ENCODE measurements at regions not wholly inside any gene's neighbourhood (a gene's known extent, or its start where the extent isn't known, plus 50 kb on each side); places are given as distances from the start of the nearest gene placed in this dataset.
"Not testable (repeated sequence)": the region's sequence is repeated elsewhere in the genome, so short reads cannot be mapped to it uniquely, and the experiment has no call there.

- DNase-seq (ENCODE audit: low spot score), result no peak
Observed at GRCh38 chr18:78875016-78875777, 104.4 kb upstream of the SALL3 start.

GRCh38 chr18:78875778-78876650 lies 103.6 kb upstream of the SALL3 start:
- no peak for DNase-seq (ENCODE audit: low spot score)
- H3K4me3 Mint-ChIP-seq (ENCODE audit: low read depth), result no peak overlapping the region
- H3K36me3 Mint-ChIP-seq (ENCODE audit: low read depth), result no peaks in the 10 kb centered on the region
- H3K9me3 Mint-ChIP-seq, result no peaks in the 10 kb centered on the region
- H3K4me1 Mint-ChIP-seq (ENCODE audit: low read depth), result no peaks in the 10 kb centered on the region
- H3K27me3 Mint-ChIP-seq (ENCODE audit: low read depth), result peaks cover 1% of the 10 kb centered on the region
- H3K27ac Mint-ChIP-seq, result no peak overlapping the region
- intact Hi-C loops (cut with micrococcal nuclease), result loop anchor here (5.0 kb wide), 2 partner anchors 111 to 371 kb away; no protein-coding TSS in a partner anchor

More at GRCh38 chr18:78875016-78875777, 104.4 kb upstream of the SALL3 start:
- H3K27me3 Mint-ChIP-seq (ENCODE audit: low read depth), result peaks cover 1% of the 10 kb centered on the region
- intact Hi-C loops (cut with micrococcal nuclease), result loop anchor here (5.0 kb wide), 2 partner anchors 112 to 372 kb away; no protein-coding TSS in a partner anchor
- no peak overlapping the region for H3K4me3 Mint-ChIP-seq (ENCODE audit: low read depth)
- no peaks in the 10 kb centered on the region for H3K9me3 Mint-ChIP-seq
- no peak overlapping the region for H3K27ac Mint-ChIP-seq
- H3K4me1 Mint-ChIP-seq (ENCODE audit: low read depth), result no peaks in the 10 kb centered on the region
- no peaks in the 10 kb centered on the region for H3K36me3 Mint-ChIP-seq (ENCODE audit: low read depth)

GRCh38 chr18:78876868-78877267 lies 102.8 kb upstream of the SALL3 start:
- intact Hi-C loops (cut with micrococcal nuclease), result loop anchor here (5.0 kb wide), 2 partner anchors 110 to 370 kb away; no protein-coding TSS in a partner anchor

GRCh38 chr18:78878335-78878734 lies 101.3 kb upstream of the SALL3 start:
- no peaks in the 10 kb centered on the region for H3K36me3 Mint-ChIP-seq (ENCODE audit: low read depth)
- intact Hi-C loops (cut with micrococcal nuclease), result loop anchor here (5.0 kb wide), 2 partner anchors 109 to 369 kb away; no protein-coding TSS in a partner anchor
- H3K4me3 Mint-ChIP-seq (ENCODE audit: low read depth), result no peak overlapping the region

More at GRCh38 chr18:78876868-78877267, 102.8 kb upstream of the SALL3 start:
- Mint-ChIP-seq H3K4me3 (ENCODE audit: low read depth) (no peak overlapping the region), H3K27ac (no peak overlapping the region), H3K4me1 (ENCODE audit: low read depth) (no peaks in the 10 kb centered on the region), H3K27me3 (ENCODE audit: low read depth) (peaks cover 1% of the 10 kb centered on the region), H3K36me3 (ENCODE audit: low read depth) (no peaks in the 10 kb centered on the region), H3K9me3 (no peaks in the 10 kb centered on the region)
- no peak for DNase-seq (ENCODE audit: low spot score)

GRCh38 chr18:78879072-78879883 lies 100.3 kb upstream of the SALL3 start:
- not testable (repeated sequence) for H3K27ac Mint-ChIP-seq; H3K4me1 Mint-ChIP-seq (ENCODE audit: low read depth); H3K27me3 Mint-ChIP-seq (ENCODE audit: low read depth); DNase-seq (ENCODE audit: low spot score); H3K9me3 Mint-ChIP-seq; H3K4me3 Mint-ChIP-seq (ENCODE audit: low read depth); H3K36me3 Mint-ChIP-seq (ENCODE audit: low read depth)
- intact Hi-C loops (cut with micrococcal nuclease), result loop anchor here (5.0 kb wide), 2 partner anchors 108 to 368 kb away; no protein-coding TSS in a partner anchor

More at GRCh38 chr18:78878335-78878734, 101.3 kb upstream of the SALL3 start:
- DNase-seq (ENCODE audit: low spot score), result no peak
- Mint-ChIP-seq H3K4me1 (ENCODE audit: low read depth) (no peaks in the 10 kb centered on the region), H3K27ac (no peak overlapping the region), H3K9me3 (no peaks in the 10 kb centered on the region), H3K27me3 (ENCODE audit: low read depth) (peaks cover 1% of the 10 kb centered on the region)

GRCh38 chr18:78882585-78882984 lies 97.0 kb upstream of the SALL3 start:
- Mint-ChIP-seq H3K4me3 (ENCODE audit: low read depth) (no peak overlapping the region), H3K9me3 (peaks cover 8% of the 10 kb centered on the region), H3K36me3 (ENCODE audit: low read depth) (no peaks in the 10 kb centered on the region), H3K27me3 (ENCODE audit: low read depth) (no peaks in the 10 kb centered on the region), H3K27ac (no peak overlapping the region), H3K4me1 (ENCODE audit: low read depth) (no peaks in the 10 kb centered on the region)
- no peak for DNase-seq (ENCODE audit: low spot score)
- intact Hi-C loops (cut with micrococcal nuclease), result no loop called here

- Mint-ChIP-seq H3K27me3 (ENCODE audit: low read depth) (no peaks in the 10 kb centered on the region), H3K27ac (no peak overlapping the region), H3K4me1 (ENCODE audit: low read depth) (no peaks in the 10 kb centered on the region), H3K4me3 (ENCODE audit: low read depth) (no peak overlapping the region), H3K9me3 (peaks cover 12% of the 10 kb centered on the region), H3K36me3 (ENCODE audit: low read depth) (no peaks in the 10 kb centered on the region)
- intact Hi-C loops (cut with micrococcal nuclease), result no loop called here
- DNase-seq (ENCODE audit: low spot score), result no peak
Observed at GRCh38 chr18:78883501-78883900, 96.1 kb upstream of the SALL3 start.

- H3K27me3 Mint-ChIP-seq (ENCODE audit: low read depth), result no peaks in the 10 kb centered on the region
Observed at GRCh38 chr18:78884502-78884901, 95.1 kb upstream of the SALL3 start.

GRCh38 chr18:78889250-78889649 lies 90.4 kb upstream of the SALL3 start:
- intact Hi-C loops (cut with micrococcal nuclease), result no loop called here
- Mint-ChIP-seq H3K4me1 (ENCODE audit: low read depth) (no peaks in the 10 kb centered on the region), H3K36me3 (ENCODE audit: low read depth) (no peaks in the 10 kb centered on the region), H3K27me3 (ENCODE audit: low read depth) (no peaks in the 10 kb centered on the region), H3K4me3 (ENCODE audit: low read depth) (no peak overlapping the region), H3K27ac (no peak overlapping the region), H3K9me3 (peaks cover 29% of the 10 kb centered on the region)
- DNase-seq (ENCODE audit: low spot score), result no peak

More at GRCh38 chr18:78884502-78884901, 95.1 kb upstream of the SALL3 start:
- no peaks in the 10 kb centered on the region for H3K36me3 Mint-ChIP-seq (ENCODE audit: low read depth)
- intact Hi-C loops (cut with micrococcal nuclease), result no loop called here
- peaks cover 22% of the 10 kb centered on the region for H3K9me3 Mint-ChIP-seq
- H3K27ac Mint-ChIP-seq, result no peak overlapping the region
- H3K4me1 Mint-ChIP-seq (ENCODE audit: low read depth), result no peaks in the 10 kb centered on the region
- no peak for DNase-seq (ENCODE audit: low spot score)
- no peak overlapping the region for H3K4me3 Mint-ChIP-seq (ENCODE audit: low read depth)

GRCh38 chr18:78890388-78890787 lies 89.2 kb upstream of the SALL3 start:
- intact Hi-C loops (cut with micrococcal nuclease), result no loop called here
- no peaks in the 10 kb centered on the region for H3K27me3 Mint-ChIP-seq (ENCODE audit: low read depth)
- no peak overlapping the region for H3K4me3 Mint-ChIP-seq (ENCODE audit: low read depth)
- no peaks in the 10 kb centered on the region for H3K36me3 Mint-ChIP-seq (ENCODE audit: low read depth)
- H3K4me1 Mint-ChIP-seq (ENCODE audit: low read depth), result no peaks in the 10 kb centered on the region
- H3K27ac Mint-ChIP-seq, result no peak overlapping the region
- no peak for DNase-seq (ENCODE audit: low spot score)
- peaks cover 29% of the 10 kb centered on the region for H3K9me3 Mint-ChIP-seq

- Mint-ChIP-seq H3K4me1 (ENCODE audit: low read depth) (no peaks in the 10 kb centered on the region), H3K27me3 (ENCODE audit: low read depth) (no peaks in the 10 kb centered on the region), H3K27ac (no peak overlapping the region), H3K36me3 (ENCODE audit: low read depth) (no peaks in the 10 kb centered on the region), H3K9me3 (peaks cover 29% of the 10 kb centered on the region), H3K4me3 (ENCODE audit: low read depth) (no peak overlapping the region)
- DNase-seq (ENCODE audit: low spot score), result no peak
- intact Hi-C loops (cut with micrococcal nuclease), result no loop called here
Observed at GRCh38 chr18:78891185-78891762, 88.3 kb upstream of the SALL3 start.

GRCh38 chr18:78892177-78892576 lies 87.4 kb upstream of the SALL3 start:
- H3K27ac Mint-ChIP-seq, result no peak overlapping the region
- DNase-seq (ENCODE audit: low spot score), result no peak
- no peak overlapping the region for H3K4me3 Mint-ChIP-seq (ENCODE audit: low read depth)
- no peaks in the 10 kb centered on the region for H3K4me1 Mint-ChIP-seq (ENCODE audit: low read depth)
- H3K36me3 Mint-ChIP-seq (ENCODE audit: low read depth), result no peaks in the 10 kb centered on the region
- intact Hi-C loops (cut with micrococcal nuclease), result no loop called here
- H3K27me3 Mint-ChIP-seq (ENCODE audit: low read depth), result no peaks in the 10 kb centered on the region
- H3K9me3 Mint-ChIP-seq, result peaks cover 23% of the 10 kb centered on the region

Measured in activated T-helper 2 cell treated with anti-CD3 and anti-CD28 coated beads, Interferon-gamma antibody, Interleukin-2, Interleukin-4, amounts not matched to agents 10 μg/mL and 5 μg/mL and 100 μg/mL, durations not matched to agents 14 hours and 24 hours and 36 hours (primary cell).